SU-DHL-6 (cell line): ENCODE measurements at regions not wholly inside any gene's neighbourhood (a gene's known extent, or its start where the extent isn't known, plus 50 kb on each side); places are given as distances from the start of the nearest gene placed in this dataset.

Experiments
- H2AFZ ChIP-seq: fragments of 200-600 bp; sonication (generic); 2 replicates; pipeline ENCODE4 v1.6.1; 2014; ENCODE audit warnings: low read depth, mild to moderate bottlenecking, moderate library complexity, mixed read lengths, antibody characterized with exemption, low read length; ENCODE audit not compliant: severe bottlenecking
- H3F3A ChIP-seq: fragments of 200-600 bp; shearing (Covaris generic); 2 replicates; pipeline ENCODE4 v1.6.0; 2016; ENCODE audit warnings: antibody characterized with exemption, mild to moderate bottlenecking; ENCODE audit not compliant: insufficient read depth
- H3K27ac ChIP-seq: fragments of 200-600 bp; sonication (generic); 2 replicates; pipeline ENCODE4 v1.5.1; 2016; ENCODE audit warnings: low read depth, mild to moderate bottlenecking, low read length, moderate library complexity, mixed read lengths
- H3K27me3 ChIP-seq: fragments of 200-600 bp; sonication (generic), shearing (Covaris generic); 2 replicates; pipeline ENCODE4 v1.6.0; 2014; ENCODE audit warnings: mild to moderate bottlenecking, low read length
- H3K36me3 ChIP-seq: fragments of 200-600 bp; sonication (generic); 2 replicates; pipeline ENCODE4 v1.6.1; 2014; ENCODE audit warnings: mild to moderate bottlenecking, low read length, mixed read lengths
- H3K4me2 ChIP-seq: fragments of 300-600, 200-600 bp; shearing (Covaris generic), sonication (generic); 2 replicates; pipeline ENCODE4 v1.6.0; 2014; ENCODE audit warnings: low read length, low read depth, mild to moderate bottlenecking; ENCODE audit not compliant: poor library complexity, severe bottlenecking
- H3K4me3 ChIP-seq: fragments of 200-600 bp; sonication (generic); 2 replicates; pipeline ENCODE4 v1.5.1; 2014; ENCODE audit warnings: antibody characterized with exemption, low read length, mild to moderate bottlenecking, mixed read lengths; ENCODE audit not compliant: insufficient read depth, poor library complexity, severe bottlenecking
- H3K79me2 ChIP-seq: fragments of 200-600 bp; sonication (generic); 2 replicates; pipeline ENCODE4 v1.6.1; 2014; ENCODE audit warnings: mild to moderate bottlenecking, low read length, moderate library complexity; ENCODE audit not compliant: insufficient read depth
- H3K9ac ChIP-seq: fragments of 200-600 bp; sonication (generic); 2 replicates; pipeline ENCODE4 v1.7.0; 2014; ENCODE audit warnings: mild to moderate bottlenecking, low read length
- H3K9me2 ChIP-seq: fragments of 200-600 bp; sonication (generic); replicated peaks from 2 replicates; pipeline ENCODE4 v1.6.1; 2014; ENCODE audit warnings: low read length; ENCODE audit not compliant: insufficient read depth
- H3K9me3 ChIP-seq: fragments of 200-600 bp; sonication (generic); 2 replicates; pipeline ENCODE4 v1.6.1; 2014; ENCODE audit warnings: low read length, mixed read lengths; ENCODE audit not compliant: insufficient read depth
- H4K20me1 ChIP-seq: fragments of 200-600 bp; sonication (generic); 2 replicates; pipeline ENCODE4 v1.6.1; 2014; ENCODE audit warnings: low read depth, mild to moderate bottlenecking, antibody characterized with exemption, low read length, moderate library complexity, mixed read lengths
- CTCF ChIP-seq: fragments of 200-600 bp; sonication (generic); IDR thresholded peaks from one replicate; pipeline ENCODE4 v1.5.1; 2017; ENCODE audit warnings: antibody characterized with exemption, mild to moderate bottlenecking, low read length, moderate library complexity; ENCODE audit not compliant: insufficient read depth, poor library complexity, severe bottlenecking
- EZH2phosphoT487 ChIP-seq: fragments of 200-600 bp; sonication (generic), shearing (Covaris generic); conservative IDR thresholded peaks from 2 replicates; pipeline ENCODE4 v1.6.1; 2018; ENCODE audit warnings: mild to moderate bottlenecking, antibody characterized with exemption, low read length, moderate library complexity, mixed read lengths

- Histone ChIP-seq H3K36me3 (no peaks in the 10 kb centered on the region), H3F3A (no peaks in the 10 kb centered on the region), H2AFZ (no peak overlapping the region), H3K9ac (no peak overlapping the region), H3K9me2 (no peaks in the 10 kb centered on the region), H3K79me2 (no peaks in the 10 kb centered on the region), H3K27ac (no peak overlapping the region), H3K27me3 (no peaks in the 10 kb centered on the region), H4K20me1 (no peaks in the 10 kb centered on the region), H3K4me2 (no peak overlapping the region), H3K9me3 (no peaks in the 10 kb centered on the region; the same call in 1 of the 2 replicates), H3K4me3 (no peak overlapping the region)
- TF ChIP-seq EZH2phosphoT487 (no peak), CTCF (no peak)
These were observed 158.5 kb upstream of the SMAD3 start for GRCh38 chr15:66906668-66907614.

GRCh38 chr15:66907826-66908743 lies 157.3 kb upstream of the SMAD3 start:
- no peak overlapping the region for H3K9ac ChIP-seq

GRCh38 chr15:66908744-66909095 lies 156.7 kb upstream of the SMAD3 start:
- no peak overlapping the region for H3K9ac ChIP-seq

More at GRCh38 chr15:66907826-66908743, 157.3 kb upstream of the SMAD3 start:
- Histone ChIP-seq H3K4me2 (no peak overlapping the region), H3K9me3 (no peaks in the 10 kb centered on the region; the same call in 1 of the 2 replicates), H3K27me3 (no peaks in the 10 kb centered on the region), H3K36me3 (no peaks in the 10 kb centered on the region), H3K4me3 (no peak overlapping the region), H3F3A (no peaks in the 10 kb centered on the region), H3K27ac (no peak overlapping the region), H3K79me2 (no peaks in the 10 kb centered on the region), H3K9me2 (no peaks in the 10 kb centered on the region), H4K20me1 (no peaks in the 10 kb centered on the region), H2AFZ (no peak overlapping the region)
- TF ChIP-seq EZH2phosphoT487 = no peak
- TF ChIP-seq CTCF = no peak

More at GRCh38 chr15:66908744-66909095, 156.7 kb upstream of the SMAD3 start:
- Histone ChIP-seq H4K20me1 (no peaks in the 10 kb centered on the region), H2AFZ (no peak overlapping the region), H3K27me3 (no peaks in the 10 kb centered on the region), H3K9me2 (no peaks in the 10 kb centered on the region), H3K36me3 (no peaks in the 10 kb centered on the region), H3K27ac (no peak overlapping the region), H3K79me2 (no peaks in the 10 kb centered on the region), H3K4me3 (no peak overlapping the region), H3K9me3 (no peaks in the 10 kb centered on the region; the same call in 1 of the 2 replicates), H3K4me2 (no peak overlapping the region), H3F3A (no peaks in the 10 kb centered on the region)
- TF ChIP-seq EZH2phosphoT487 = no peak
- no peak for TF ChIP-seq CTCF
